ENCODE measurements at regions not wholly inside any gene's neighbourhood (a gene's known extent, or its start where the extent isn't known, plus 50 kb on each side); places are given as distances from the start of the nearest gene placed in this dataset.

DNA sequence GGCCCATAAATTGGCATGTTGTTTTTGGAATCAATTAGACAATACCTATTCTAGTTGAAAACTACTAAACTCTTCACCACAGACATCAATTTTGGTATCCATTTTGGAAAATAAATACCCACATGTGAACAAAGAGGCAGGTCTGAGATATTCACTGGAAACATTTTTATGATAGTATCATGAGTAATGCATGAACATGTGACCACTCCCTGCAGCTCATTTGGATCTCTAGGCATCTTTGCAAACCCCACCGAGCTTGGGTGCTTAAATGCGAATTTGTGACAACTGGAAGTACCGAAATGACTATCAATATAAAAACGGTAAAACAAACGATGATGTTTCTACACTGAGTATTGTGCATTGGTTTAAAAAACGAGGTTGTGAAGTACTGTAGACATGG is 285.2 kb downstream of the IRF8 start:
- TF ChIP-seq, protein P1, sequence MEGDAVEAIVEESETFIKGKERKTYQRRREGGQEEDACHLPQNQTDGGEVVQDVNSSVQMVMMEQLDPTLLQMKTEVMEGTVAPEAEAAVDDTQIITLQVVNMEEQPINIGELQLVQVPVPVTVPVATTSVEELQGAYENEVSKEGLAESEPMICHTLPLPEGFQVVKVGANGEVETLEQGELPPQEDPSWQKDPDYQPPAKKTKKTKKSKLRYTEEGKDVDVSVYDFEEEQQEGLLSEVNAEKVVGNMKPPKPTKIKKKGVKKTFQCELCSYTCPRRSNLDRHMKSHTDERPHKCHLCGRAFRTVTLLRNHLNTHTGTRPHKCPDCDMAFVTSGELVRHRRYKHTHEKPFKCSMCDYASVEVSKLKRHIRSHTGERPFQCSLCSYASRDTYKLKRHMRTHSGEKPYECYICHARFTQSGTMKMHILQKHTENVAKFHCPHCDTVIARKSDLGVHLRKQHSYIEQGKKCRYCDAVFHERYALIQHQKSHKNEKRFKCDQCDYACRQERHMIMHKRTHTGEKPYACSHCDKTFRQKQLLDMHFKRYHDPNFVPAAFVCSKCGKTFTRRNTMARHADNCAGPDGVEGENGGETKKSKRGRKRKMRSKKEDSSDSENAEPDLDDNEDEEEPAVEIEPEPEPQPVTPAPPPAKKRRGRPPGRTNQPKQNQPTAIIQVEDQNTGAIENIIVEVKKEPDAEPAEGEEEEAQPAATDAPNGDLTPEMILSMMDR (IDR thresholded peaks at IDR 0.05; ENCODE audit: low read depth, low read length): no peak
- no peak for TF ChIP-seq POLR2A (IDR thresholded peaks at IDR 0.05; ENCODE audit: extremely low read depth, insufficient read length)
